Neural cell (in vitro differentiated cells): ENCODE measurements at regions not wholly inside any gene's neighbourhood (a gene's known extent, or its start where the extent isn't known, plus 50 kb on each side); places are given as distances from the start of the nearest gene placed in this dataset.

Source experiments
- H2AFZ ChIP-seq: fragments of 200-600, 300-800 bp; sonication (generic), shearing (Covaris generic); 2 replicates; pipeline ENCODE4 v1.6.0; 2014; ENCODE audit warnings: low read depth, mild to moderate bottlenecking, antibody characterized with exemption, low read length, moderate library complexity
- H3F3A ChIP-seq: fragments of 200-600 bp; shearing (Covaris generic); 2 replicates; pipeline ENCODE4 v1.6.1; 2016; ENCODE audit warnings: mild to moderate bottlenecking, moderate library complexity, mixed read lengths, antibody characterized with exemption, low read length; ENCODE audit not compliant: insufficient read depth, poor library complexity, severe bottlenecking
- H3K27ac ChIP-seq: fragments of 200-600, 300-800 bp; sonication (generic), shearing (Covaris generic); 2 replicates; pipeline ENCODE4 v1.5.1; 2014; ENCODE audit warnings: mild to moderate bottlenecking, low read length, moderate library complexity
- H3K27me3 ChIP-seq: fragments of 300-800, 200-600 bp; sonication (generic), shearing (Covaris generic); 2 replicates; pipeline ENCODE4 v1.6.0; 2014; ENCODE audit warnings: mild to moderate bottlenecking, low read depth, low read length, moderate library complexity; ENCODE audit not compliant: insufficient read depth
- H3K36me3 ChIP-seq: fragments of 300-800, 200-600 bp; sonication (generic), shearing (Covaris generic); 2 replicates; pipeline ENCODE4 v1.5.1; 2014; ENCODE audit warnings: mild to moderate bottlenecking, antibody characterized with exemption, low read length, moderate library complexity; ENCODE audit not compliant: insufficient read depth
- H3K4me2 ChIP-seq: fragments of 300-800, 200-600 bp; sonication (generic), shearing (Covaris generic); 2 replicates; pipeline ENCODE4 v1.6.0; 2014; ENCODE audit warnings: mild to moderate bottlenecking, low read length
- H3K4me3 ChIP-seq: fragments of 300-800, 200-600 bp; sonication (generic), shearing (Covaris generic); 2 replicates; pipeline ENCODE4 v1.5.1; 2014; ENCODE audit warnings: mild to moderate bottlenecking, low read length, moderate library complexity
- H3K79me2 ChIP-seq: fragments of 200-600 bp; shearing (Covaris generic); replicated peaks from 2 replicates; pipeline ENCODE4 v1.6.0; 2014; ENCODE audit warnings: mild to moderate bottlenecking, low read length, moderate library complexity; ENCODE audit not compliant: insufficient read depth
- H3K9ac ChIP-seq: fragments of 300-800, 200-600 bp; sonication (generic), shearing (Covaris generic); 2 replicates; pipeline ENCODE4 v1.6.1; 2016; ENCODE audit warnings: mild to moderate bottlenecking, low read length, mixed read lengths
- H3K9me2 ChIP-seq: fragments of 200-600 bp; shearing (Covaris generic); 2 replicates; pipeline ENCODE4 v1.6.1; 2016; ENCODE audit warnings: mild to moderate bottlenecking, low read length, mixed read lengths; ENCODE audit not compliant: insufficient read depth
- H3K9me3 ChIP-seq: fragments of 200-600, 300-800 bp; sonication (generic), shearing (Covaris generic); 2 replicates; pipeline ENCODE4 v1.6.1; 2016; ENCODE audit warnings: mild to moderate bottlenecking, mixed run types, low read length, moderate library complexity, mixed read lengths
- H4K20me1 ChIP-seq: fragments of 200-600 bp; shearing (Covaris generic); 2 replicates; pipeline ENCODE4 v1.6.1; 2016; ENCODE audit warnings: mild to moderate bottlenecking, mixed run types; ENCODE audit not compliant: insufficient read depth
- CTCF ChIP-seq: fragments of 450-650 bp; IDR thresholded peaks from 2 replicates; pipeline ENCODE4 v1.5.1; 2014; ENCODE audit warnings: antibody characterized with exemption, mild to moderate bottlenecking, moderate library complexity; ENCODE audit not compliant: poor library complexity, severe bottlenecking
- EP300 ChIP-seq: fragments of 450-650 bp; conservative IDR thresholded peaks from 2 replicates; pipeline ENCODE4 v1.6.1; 2014; ENCODE audit warnings: antibody characterized with exemption, mild to moderate bottlenecking, moderate library complexity; ENCODE audit not compliant: poor library complexity, severe bottlenecking
- EZH2 ChIP-seq: fragments of 200-600, 300-800 bp; shearing (Covaris generic), sonication (generic); IDR thresholded peaks from 2 replicates; pipeline ENCODE4 v1.6.1; 2014; ENCODE audit warnings: antibody characterized with exemption, low read length, borderline replicate concordance, mild to moderate bottlenecking; ENCODE audit not compliant: insufficient read depth, poor library complexity, severe bottlenecking
- POLR2AphosphoS5 ChIP-seq: IDR thresholded peaks from 2 replicates; pipeline ENCODE4 v1.6.1; 2012
- RAD21 ChIP-seq: fragments of 450-650 bp; conservative IDR thresholded peaks from 2 replicates; pipeline ENCODE4 v1.6.1; 2014; ENCODE audit warnings: antibody characterized with exemption, mild to moderate bottlenecking, moderate library complexity
- REST ChIP-seq: IDR thresholded peaks from 2 replicates; pipeline ENCODE4 v1.6.1; 2012; ENCODE audit warnings: borderline replicate concordance
- TAF1 ChIP-seq: IDR thresholded peaks from 2 replicates; pipeline ENCODE4 v1.6.1; 2012; ENCODE audit warnings: low read depth

- Histone ChIP-seq H3K9me2 (no peaks in the 10 kb centered on the region), H3K27me3 (no peaks in the 10 kb centered on the region), H3F3A (no peaks in the 10 kb centered on the region), H3K79me2 (no peaks in the 10 kb centered on the region), H3K4me2 (no peak overlapping the region), H3K9me3 (no peaks in the 10 kb centered on the region), H3K36me3 (no peaks in the 10 kb centered on the region), H2AFZ (no peak overlapping the region), H3K27ac (no peak overlapping the region), H3K9ac (no peak overlapping the region), H4K20me1 (no peaks in the 10 kb centered on the region), H3K4me3 (no peak overlapping the region)
- TF ChIP-seq EP300 (no peak), CTCF (no peak), RAD21 (no peak), TAF1 (no peak), REST (no peak)
These were observed 55.3 kb upstream of the GALNT10 start for GRCh38 chr5:154135125-154135817.

DNA sequence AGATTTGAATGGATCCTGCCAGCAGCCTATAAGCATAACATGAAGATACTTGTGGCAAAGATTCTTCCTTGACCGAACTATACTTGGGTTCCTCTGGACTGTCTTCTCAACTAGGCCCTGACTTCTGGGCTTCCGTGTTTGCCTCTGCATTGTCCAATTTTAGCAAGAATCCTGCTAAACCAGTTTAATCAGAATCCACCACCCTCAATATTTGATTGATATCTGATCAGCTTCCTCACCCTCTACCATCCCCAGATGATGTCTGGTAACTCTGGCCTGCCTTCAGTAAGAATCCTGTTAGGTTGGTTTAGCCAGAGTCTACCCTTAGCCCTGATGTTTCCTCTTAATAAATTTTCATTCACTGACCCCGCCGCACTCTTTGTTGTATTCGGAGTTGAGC is 54.4 kb upstream of the GALNT10 start:
- H3K9me2 ChIP-seq = no peaks in the 10 kb centered on the region
- no peaks in the 10 kb centered on the region for H3K9me3 ChIP-seq
- no peak overlapping the region for H3K27ac ChIP-seq
- no peaks in the 10 kb centered on the region for H3K36me3 ChIP-seq
- no peaks in the 10 kb centered on the region for H4K20me1 ChIP-seq
- H2AFZ ChIP-seq = no peak overlapping the region
- no peaks in the 10 kb centered on the region for H3K79me2 ChIP-seq
- no peaks in the 10 kb centered on the region for H3F3A ChIP-seq
- no peaks in the 10 kb centered on the region for H3K27me3 ChIP-seq
- no peak overlapping the region for H3K4me2 ChIP-seq
- no peak overlapping the region for H3K9ac ChIP-seq
- H3K4me3 ChIP-seq = no peak overlapping the region
- TF ChIP-seq RAD21 = no peak
- TF ChIP-seq REST = no peak
- no peak for TF ChIP-seq EP300
- TF ChIP-seq TAF1 = no peak
- no peak for TF ChIP-seq EZH2
- TF ChIP-seq POLR2AphosphoS5 = no peak
- no peak for TF ChIP-seq CTCF
